Nephron (organoid): ENCODE measurements at regions not wholly inside any gene's neighbourhood (a gene's known extent, or its start where the extent isn't known, plus 50 kb on each side); places are given as distances from the start of the nearest gene placed in this dataset.
"Not testable (repeated sequence)": the region's sequence is repeated elsewhere in the genome, so short reads cannot be mapped to it uniquely, and the experiment has no call there.

ENCODE experiments used
- H3K27ac Mint-ChIP-seq, 3 experiments: 2 replicates each; pipeline ENCODE4 v1.8.0; 2020; ENCODE audit warnings: mixed read lengths in 3 of 3, mild to moderate bottlenecking in 2 of 3, moderate library complexity in 1 of 3
- H3K27me3 Mint-ChIP-seq: 2 replicates; pipeline ENCODE4 v1.8.0; 2021; ENCODE audit warnings: low read depth, mild to moderate bottlenecking, moderate library complexity, mixed read lengths
- H3K36me3 Mint-ChIP-seq: 2 replicates; pipeline ENCODE4 v1.8.0; 2020; ENCODE audit warnings: low read depth, mixed read lengths
- H3K4me1 Mint-ChIP-seq: 2 replicates; pipeline ENCODE4 v1.8.0; 2020; ENCODE audit warnings: mixed read lengths
- H3K4me3 Mint-ChIP-seq, 3 experiments: 2 replicates each; pipeline ENCODE4 v1.8.0; 2020; ENCODE audit warnings: mild to moderate bottlenecking in 3 of 3, mixed read lengths in 3 of 3, moderate library complexity in 2 of 3
- H3K9me3 Mint-ChIP-seq: 2 replicates; pipeline ENCODE4 v1.8.0; 2020; ENCODE audit warnings: mixed read lengths
- CTCF ChIP-seq, 3 experiments: fragments of 200-600 bp; sonication (generic); IDR thresholded peaks; one replicate each; pipeline ENCODE4 v1.5.0; 2021; ENCODE audit warnings: antibody characterized with exemption in 3 of 3; ENCODE audit not compliant: unreplicated experiment in 3 of 3

DNA sequence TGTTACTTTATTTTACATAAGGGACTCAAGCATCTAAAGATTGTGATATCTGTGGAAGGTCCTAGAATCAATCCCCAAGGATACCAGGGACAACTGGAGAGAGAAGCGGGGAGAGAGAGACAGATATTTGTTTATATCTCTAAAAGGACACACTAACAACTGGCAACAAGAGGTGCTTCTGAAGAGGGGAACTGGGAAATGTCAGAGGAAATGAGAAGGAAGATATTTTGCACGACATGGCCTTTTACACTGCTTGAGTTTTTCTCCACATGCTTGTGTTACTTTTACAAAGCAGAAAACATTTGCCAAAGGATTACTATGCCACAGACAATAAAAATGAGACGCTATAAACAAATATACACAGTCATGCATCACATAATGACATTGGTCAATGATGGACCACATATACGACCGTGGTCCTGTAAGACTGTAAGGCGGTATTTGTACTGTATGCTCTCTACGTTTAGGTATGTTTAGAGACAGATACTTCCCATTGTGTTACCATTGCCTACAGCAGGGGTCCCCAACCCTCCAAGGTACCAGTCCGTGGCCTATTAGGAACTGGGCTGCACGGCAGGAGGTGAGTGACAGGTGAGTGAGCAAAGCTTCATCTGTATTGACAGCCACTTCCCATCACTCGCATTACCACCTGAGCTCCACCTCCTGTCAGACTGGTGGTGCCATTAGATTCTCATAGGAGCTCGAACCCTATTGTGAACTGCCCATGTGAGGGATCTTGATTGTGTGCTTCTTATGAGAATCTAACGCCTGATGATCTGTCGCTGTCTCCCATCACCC is 64.6 kb upstream of the PTPN1 start:
- H3K36me3 Mint-ChIP-seq, result no peaks in the 10 kb centered on the region
- no peak overlapping the region for H3K4me3 Mint-ChIP-seq
- H3K27ac Mint-ChIP-seq, result peak overlapping the region in 1 of 3 experiments; percentile 5
- peaks cover 16% of the 10 kb centered on the region for H3K27me3 Mint-ChIP-seq
- H3K4me1 Mint-ChIP-seq, result peaks cover 16% of the 10 kb centered on the region
- TF ChIP-seq CTCF (IDR thresholded peaks at IDR 0.05; ENCODE audit: unreplicated experiment in 3 of 3), result no peak
- H3K9me3 Mint-ChIP-seq, result no peaks in the 10 kb centered on the region

DNA sequence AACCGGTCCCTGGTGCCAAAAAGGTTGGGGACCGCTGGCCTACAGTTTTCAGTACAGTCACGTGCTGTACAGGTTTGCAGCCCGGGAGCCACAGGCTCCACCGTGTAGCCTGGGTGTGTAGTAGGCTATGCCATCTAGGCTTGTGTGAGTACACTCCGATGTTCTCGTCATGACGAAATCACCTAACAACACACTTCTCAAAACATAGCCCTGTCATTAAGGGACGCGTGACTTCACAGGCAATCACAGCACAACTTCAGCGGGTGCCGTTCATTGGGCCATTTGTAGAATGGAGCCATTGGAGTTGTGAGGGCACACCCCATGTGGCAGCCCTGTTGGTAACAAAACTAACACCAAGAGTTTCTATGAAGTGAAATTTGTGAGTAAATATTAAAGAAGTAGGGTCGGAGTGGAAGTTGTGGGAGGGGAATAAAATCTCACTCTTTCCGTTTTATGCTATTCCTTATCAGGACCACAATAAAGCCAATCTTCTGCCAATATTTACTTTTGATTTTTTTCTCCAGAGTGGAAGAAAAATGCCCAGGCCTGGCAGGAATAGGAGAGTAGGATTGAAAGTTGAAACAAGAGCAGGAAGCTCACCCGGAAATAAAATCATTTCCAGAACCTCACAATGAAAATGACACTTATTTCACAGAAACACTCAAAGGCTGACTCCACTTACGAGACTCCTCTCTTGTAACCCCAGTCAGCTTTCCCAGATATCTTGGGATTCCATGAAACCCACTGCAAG is 63.7 kb upstream of the PTPN1 start:
- H3K9me3 Mint-ChIP-seq, result no peaks in the 10 kb centered on the region
- no peak for TF ChIP-seq CTCF (IDR thresholded peaks at IDR 0.05; ENCODE audit: unreplicated experiment in 3 of 3)
- peaks cover 26% of the 10 kb centered on the region for H3K27me3 Mint-ChIP-seq
- H3K4me3 Mint-ChIP-seq, result no peak overlapping the region
- peaks cover 26% of the 10 kb centered on the region for H3K4me1 Mint-ChIP-seq
- no peak overlapping the region for H3K27ac Mint-ChIP-seq
- no peaks in the 10 kb centered on the region for H3K36me3 Mint-ChIP-seq

DNA sequence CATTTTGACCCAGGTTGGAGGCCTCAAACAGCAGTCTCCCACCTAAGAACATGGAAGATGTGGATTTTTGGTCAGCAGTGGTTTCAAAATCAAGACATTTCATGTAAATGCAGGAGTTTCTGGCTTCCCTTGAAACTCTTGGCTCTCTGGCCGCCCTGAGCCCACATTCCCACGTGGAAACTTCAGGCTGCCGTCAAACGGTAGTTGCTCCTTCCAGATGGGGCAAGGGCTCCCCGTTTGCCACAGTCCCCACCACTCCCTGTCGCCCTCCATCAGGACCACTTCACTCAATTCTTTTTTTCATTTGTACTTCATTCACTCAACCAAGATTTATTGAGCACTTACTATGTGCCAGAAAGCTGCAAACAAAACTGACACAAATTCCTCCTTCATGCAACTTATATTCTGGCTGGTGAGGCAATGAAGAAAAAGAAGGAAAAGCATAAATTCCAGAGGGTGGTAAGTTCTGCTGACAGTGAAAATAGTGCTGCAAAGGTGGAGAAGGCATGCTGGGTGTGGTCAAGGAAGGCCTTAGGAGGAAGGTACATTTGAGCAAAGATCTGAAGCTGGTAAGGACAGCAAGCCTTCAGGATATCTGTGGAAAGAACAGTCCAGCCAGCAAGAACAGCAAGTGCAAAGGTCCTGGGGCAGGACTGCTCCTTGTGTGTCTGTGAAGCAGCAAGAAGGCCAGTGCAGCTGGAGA is 62.9 kb upstream of the PTPN1 start:
- Mint-ChIP-seq H3K4me3 (no peak overlapping the region), H3K9me3 (no peaks in the 10 kb centered on the region), H3K4me1 (peaks cover 28% of the 10 kb centered on the region), H3K27ac (no peak overlapping the region), H3K36me3 (no peaks in the 10 kb centered on the region), H3K27me3 (peaks cover 32% of the 10 kb centered on the region)
- TF ChIP-seq CTCF (IDR thresholded peaks at IDR 0.05; ENCODE audit: unreplicated experiment in 3 of 3), result no peak

DNA sequence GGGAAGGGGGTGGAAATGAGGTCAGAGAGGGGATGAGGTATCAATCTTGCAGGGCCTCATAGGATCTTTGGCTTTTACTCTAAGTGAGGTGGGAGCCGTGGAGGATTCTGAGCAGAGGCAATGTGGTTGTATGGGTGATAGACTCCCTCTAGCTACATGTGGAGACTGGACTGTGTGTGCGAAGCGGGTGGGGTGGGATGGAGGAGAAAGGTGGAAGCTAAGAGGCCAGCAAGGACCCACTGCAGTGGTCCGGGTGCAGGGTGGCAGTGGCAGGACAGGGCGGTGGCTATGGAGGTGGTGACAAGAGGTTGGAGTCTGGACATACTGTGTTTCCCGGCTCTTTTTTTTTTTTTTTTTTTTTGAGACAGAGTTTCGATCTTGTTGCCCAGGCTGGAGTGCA is 62.4 kb upstream of the PTPN1 start:
- Mint-ChIP-seq H3K27ac (no peak overlapping the region), H3K4me1 (peaks cover 24% of the 10 kb centered on the region), H3K27me3 (peaks cover 32% of the 10 kb centered on the region)

GRCh38 chr20:50448625-50449403 is 61.4 kb upstream of the PTPN1 start:
- Mint-ChIP-seq H3K27ac (peak overlapping the region in 2 of 3 experiments; percentile 3 to 49), H3K4me1 (peaks cover 22% of the 10 kb centered on the region), H3K27me3 (peaks cover 35% of the 10 kb centered on the region)
- H3K9me3 Mint-ChIP-seq, H3K36me3 Mint-ChIP-seq, H3K4me3 Mint-ChIP-seq: not testable (repeated sequence)

More for the DNA sequence above, 62.4 kb upstream of the PTPN1 start:
- no peak overlapping the region for H3K4me3 Mint-ChIP-seq
- TF ChIP-seq CTCF (IDR thresholded peaks at IDR 0.05; ENCODE audit: unreplicated experiment in 3 of 3), result no peak
- H3K9me3 Mint-ChIP-seq, result no peaks in the 10 kb centered on the region
- H3K36me3 Mint-ChIP-seq, result no peaks in the 10 kb centered on the region
